H1 (cell line): ENCODE measurements at regions not wholly inside any gene's neighbourhood (a gene's known extent, or its start where the extent isn't known, plus 50 kb on each side); places are given as distances from the start of the nearest gene placed in this dataset.
A peak's percentile ranks its signal among the peaks of the same experiment; 100 is the strongest.

Experiments used
- CTCF ChIA-PET: fragments of 300-600 bp; sonication (Branson Sonifier 250); formaldehyde crosslinking; loops from one replicate; lab custom pipeline; 2021; ENCODE audit not compliant: partially characterized antibody; lab: Charles Lee
- POLR2A ChIA-PET: fragments of 300-600 bp; sonication (Branson Sonifier 250); formaldehyde crosslinking; loops from one replicate; lab custom pipeline; 2021; ENCODE audit warnings: inconsistent platforms; ENCODE audit not compliant: partially characterized antibody; lab: Charles Lee
- DNase-seq, 2 experiments: peaks; one replicate each; pipeline versions ENCODE4 v3.0.0 to v3.0.0-alpha.2; 2010 to 2022; ENCODE audit warnings: low spot score in 2 of 2, low read depth in 1 of 2, mixed read lengths in 1 of 2
- FAIRE-seq: peaks from 2 replicates; lab custom pipeline; 2011; peaks lifted over from hg19 to GRCh38; lab: Jason Lieb, UNC
- H2AFZ ChIP-seq: 2 replicates; pipeline ENCODE4 v1.8.1; 2012; ENCODE audit warnings: low read length, inconsistent platforms
- H2AK5ac ChIP-seq: 2 replicates; pipeline ENCODE4 v1.6.1; 2013; ENCODE audit warnings: low read depth, low read length
- H2BK120ac ChIP-seq: replicated peaks from 2 replicates; pipeline ENCODE3; 2013; ENCODE audit warnings: low read depth, low read length, inconsistent platforms
- H2BK12ac ChIP-seq: 2 replicates; pipeline ENCODE4 v1.6.1; 2013; ENCODE audit warnings: low read depth, low read length
- H2BK15ac ChIP-seq: 2 replicates; pipeline ENCODE4 v1.6.1; 2013; ENCODE audit warnings: low read length
- H2BK20ac ChIP-seq: 2 replicates; pipeline ENCODE4 v1.6.1; 2013; ENCODE audit warnings: low read length
- H2BK5ac ChIP-seq: 2 replicates; pipeline ENCODE4 v1.6.1; 2013; ENCODE audit warnings: low read depth, low read length
- H3K14ac ChIP-seq: 2 replicates; pipeline ENCODE4 v1.6.1; 2013; ENCODE audit warnings: inconsistent platforms; ENCODE audit not compliant: insufficient read length
- H3K18ac ChIP-seq: 2 replicates; pipeline ENCODE4 v1.6.1; 2013; ENCODE audit warnings: low read length; ENCODE audit errors: extremely low read depth
- H3K23ac ChIP-seq: 2 replicates; pipeline ENCODE4 v1.6.1; 2013; ENCODE audit warnings: inconsistent platforms; ENCODE audit not compliant: insufficient read length
- H3K23me2 ChIP-seq: 2 replicates; pipeline ENCODE4 v1.6.1; 2013; ENCODE audit warnings: low read depth, low read length
- H3K27ac ChIP-seq: 2 replicates; pipeline ENCODE4 v1.6.1; 2011; ENCODE audit warnings: low read depth, low read length, inconsistent platforms
- H3K27me3 ChIP-seq, 4 experiments: replicated peaks in 1 of 4; 1 replicate in 1 of 4; 2 replicates in 3 of 4; pipeline versions ENCODE4 v1.6.1 to v1.8.1; 2011 to 2013; ENCODE audit warnings: low read length in 3 of 4, mild to moderate bottlenecking in 3 of 4, inconsistent platforms in 2 of 4, mixed read lengths in 2 of 4, moderate library complexity in 1 of 4; ENCODE audit not compliant: control insufficient read depth in 3 of 4, insufficient read depth in 3 of 4; ENCODE audit errors: extremely low read depth in 1 of 4
- H3K36me3 ChIP-seq, 4 experiments: 2 replicates each; pipeline versions ENCODE4 v1.6.1 to v1.8.1; 2011 to 2013; ENCODE audit warnings: mild to moderate bottlenecking in 4 of 4, low read length in 3 of 4, moderate library complexity in 2 of 4, control low read depth in 1 of 4, inconsistent platforms in 1 of 4; ENCODE audit not compliant: insufficient read depth in 4 of 4, control insufficient read depth in 2 of 4
- H3K4ac ChIP-seq: replicated peaks from 2 replicates; pipeline ENCODE3; 2013; ENCODE audit warnings: low read length, low read depth, mixed read lengths, inconsistent platforms; ENCODE audit not compliant: insufficient read length
- H3K4me1 ChIP-seq, 4 experiments: replicated peaks in 1 of 4; 1 replicate in 1 of 4; 2 replicates in 3 of 4; pipeline versions ENCODE4 v1.6.1 to v1.8.1; 2011 to 2013; ENCODE audit warnings: low read length in 3 of 4, inconsistent platforms in 2 of 4, mixed read lengths in 1 of 4; ENCODE audit not compliant: insufficient read depth in 4 of 4, control insufficient read depth in 3 of 4
- H3K4me2 ChIP-seq, 2 experiments: 2 replicates each; pipeline versions ENCODE4 v1.6.1 to v1.8.1; 2011 to 2013; ENCODE audit warnings: low read depth in 2 of 2, low read length in 2 of 2, control low read depth in 1 of 2, inconsistent platforms in 1 of 2, mild to moderate bottlenecking in 1 of 2; ENCODE audit not compliant: insufficient read depth in 1 of 2
- H3K4me3 ChIP-seq, 4 experiments: fragments of 200-600, 300-600 bp in 1 of 4; sonication (generic), shearing (Covaris generic), sonication (Bioruptor Twin) in 1 of 4; 2 replicates each; pipeline versions ENCODE4 v1.5.1 to v1.8.1; 2011 to 2016; ENCODE audit warnings: low read length in 4 of 4, low read depth in 3 of 4, control low read depth in 2 of 4, inconsistent platforms in 2 of 4, mild to moderate bottlenecking in 2 of 4, mixed read lengths in 1 of 4, moderate library complexity in 1 of 4; ENCODE audit not compliant: insufficient read depth in 2 of 4; ENCODE audit errors: extremely low read depth in 1 of 4
- H3K56ac ChIP-seq: replicated peaks from 2 replicates; pipeline ENCODE3; 2013; ENCODE audit warnings: low read depth, mild to moderate bottlenecking, mixed read lengths, low read length, inconsistent platforms; ENCODE audit not compliant: insufficient read length
- H3K79me1 ChIP-seq: 2 replicates; pipeline ENCODE4 v1.6.1; 2013; ENCODE audit warnings: low read depth, low read length, control low read depth
- H3K79me2 ChIP-seq, 2 experiments: 2 replicates each; pipeline versions ENCODE4 v1.6.1 to v1.8.1; 2012 to 2013; ENCODE audit warnings: low read length in 2 of 2, mild to moderate bottlenecking in 2 of 2, inconsistent platforms in 1 of 2; ENCODE audit not compliant: insufficient read depth in 2 of 2, control insufficient read depth in 1 of 2
- H3K9ac ChIP-seq, 4 experiments: replicated peaks in 1 of 4; 1 replicate in 1 of 4; 2 replicates in 3 of 4; pipeline versions ENCODE4 v1.6.1 to v1.8.1; 2011 to 2013; ENCODE audit warnings: low read depth in 3 of 4, low read length in 3 of 4, control low read depth in 2 of 4, mild to moderate bottlenecking in 2 of 4, moderate library complexity in 2 of 4, inconsistent platforms in 1 of 4; ENCODE audit errors: extremely low read depth in 1 of 4
- H3K9me3 ChIP-seq, 2 experiments: 2 replicates each; pipeline versions ENCODE4 v1.6.1 to v1.8.1; 2012 to 2013; ENCODE audit warnings: mild to moderate bottlenecking in 2 of 2, moderate library complexity in 2 of 2, control low read depth in 1 of 2, inconsistent platforms in 1 of 2, low read depth in 1 of 2, low read length in 1 of 2, mixed read lengths in 1 of 2; ENCODE audit not compliant: insufficient read depth in 2 of 2
- H4K20me1 ChIP-seq, 2 experiments: replicated peaks in 1 of 2; 2 replicates each; pipeline versions ENCODE3 to v1.8.1; 2011 to 2013; ENCODE audit warnings: inconsistent platforms in 2 of 2, low read length in 2 of 2, mild to moderate bottlenecking in 1 of 2; ENCODE audit not compliant: insufficient read depth in 2 of 2, control insufficient read depth in 1 of 2
- H4K5ac ChIP-seq: 2 replicates; pipeline ENCODE4 v1.6.1; 2013; ENCODE audit warnings: low read length, low read depth, mixed read lengths, inconsistent platforms; ENCODE audit not compliant: insufficient read length
- H4K8ac ChIP-seq: 2 replicates; pipeline ENCODE4 v1.8.0; 2013; ENCODE audit warnings: mild to moderate bottlenecking, moderate library complexity, low read length, inconsistent platforms; ENCODE audit not compliant: insufficient read depth; ENCODE audit errors: extremely low read depth
- H4K91ac ChIP-seq: replicated peaks from 2 replicates; pipeline ENCODE3; 2013; ENCODE audit warnings: low read length, mixed read lengths, inconsistent platforms; ENCODE audit not compliant: insufficient read length
- PHF8 ChIP-seq: fragments of 200-600 bp; sonication (generic); conservative IDR thresholded peaks from 2 replicates; pipeline ENCODE4 v1.7.1; 2012; ENCODE audit warnings: low read depth, mild to moderate bottlenecking, inconsistent platforms, low read length, moderate library complexity
- SP4 ChIP-seq: IDR thresholded peaks from 2 replicates; pipeline ENCODE4 v1.6.1; 2012; ENCODE audit warnings: low read length, inconsistent platforms
- TCF12 ChIP-seq: IDR thresholded peaks from 2 replicates; pipeline ENCODE4 v1.6.1; 2011; ENCODE audit warnings: low read depth, mild to moderate bottlenecking, low read length
- TEAD4 ChIP-seq: IDR thresholded peaks from 2 replicates; pipeline ENCODE4 v1.6.1; 2012; ENCODE audit warnings: low read depth, low read length, inconsistent platforms, mixed read lengths
- WGBS, 2 experiments: shearing (Covaris generic) in 1 of 2; methylation state at CpG; one replicate each; pipeline versions ENCODE4 v1.1.6 to v1.1.7; 2013 to 2015; ENCODE audit warnings: low lambda C conversion rate in 2 of 2, mixed read lengths in 2 of 2, inconsistent platforms in 1 of 2, low coverage in 1 of 2, missing lambda C conversion rate in 1 of 2; ENCODE audit not compliant: insufficient replicate concordance in 2 of 2, insufficient coverage in 1 of 2, insufficient read length in 1 of 2; ENCODE audit errors: extremely low coverage in 1 of 2, missing lambda C conversion rate in 1 of 2; 5-methylcytosine and 5-hydroxymethylcytosine counted together

GRCh38 chr21:29245104-29245643 is 53.5 kb upstream of the BACH1 start:
- no peaks in the 10 kb centered on the region for H3K4me1 ChIP-seq
- H4K20me1 ChIP-seq = no peaks in the 10 kb centered on the region
- no peak for DNase-seq
- no peak overlapping the region for H4K91ac ChIP-seq
- H3K36me3 ChIP-seq = no peaks in the 10 kb centered on the region
- no peak overlapping the region for H3K9ac ChIP-seq
- TF ChIP-seq SP4 (no peak), TCF12 (no peak), TEAD4 (no peak), PHF8 (no peak)
- H2BK120ac ChIP-seq = no peak overlapping the region
- H3K79me1 ChIP-seq = no peaks in the 10 kb centered on the region
- no peaks in the 10 kb centered on the region for H3K27me3 ChIP-seq
- ChIA-PET CTCF (interaction anchor here (0.6 to 1.2 kb wide), 3 partner anchors 12 to 126 kb away, joined by 3 to 4 read pairs (median 3); no protein-coding TSS in a partner anchor), POLR2A (interaction anchor here (1.5 kb wide), 1 partner anchor 11 kb away, joined by 4 read pairs; no protein-coding TSS in a partner anchor)
- no peak overlapping the region for H3K23ac ChIP-seq
- H2BK5ac ChIP-seq = no peak overlapping the region
- no peak overlapping the region for H2BK12ac ChIP-seq
- H3K27ac ChIP-seq = no peak overlapping the region
- H4K5ac ChIP-seq = no peak overlapping the region
- no peak overlapping the region for H3K4me3 ChIP-seq
- no peak overlapping the region for H2BK15ac ChIP-seq
- H3K4ac ChIP-seq = no peak overlapping the region
- no peak overlapping the region for H3K18ac ChIP-seq
- H3K79me2 ChIP-seq = no peaks in the 10 kb centered on the region
- peak overlapping the region; percentile 86; the same call in 1 of the 2 replicates for H2AFZ ChIP-seq
- no peak overlapping the region for H3K4me2 ChIP-seq
- no peak for FAIRE-seq
- no peaks in the 10 kb centered on the region for H3K9me3 ChIP-seq
- H4K8ac ChIP-seq = no peak overlapping the region
- H3K14ac ChIP-seq = no peak overlapping the region
- H3K23me2 ChIP-seq = no peaks in the 10 kb centered on the region
- 88% methylated on average over 3 of the region's 3 CpGs; no CpG with 5 or more reads in 1 of the 2 experiments for WGBS, 2 experiments
- H3K56ac ChIP-seq = no peak overlapping the region
- no peak overlapping the region for H2BK20ac ChIP-seq
- H2AK5ac ChIP-seq = no peak overlapping the region
